RPMI7951 (cell line): ENCODE measurements at regions not wholly inside any gene's neighbourhood (a gene's known extent, or its start where the extent isn't known, plus 50 kb on each side); places are given as distances from the start of the nearest gene placed in this dataset.
"Not testable (repeated sequence)": the region's sequence is repeated elsewhere in the genome, so short reads cannot be mapped to it uniquely, and the experiment has no call there.

Experiments used
- DNase-seq: peaks from one replicate; pipeline ENCODE4 v3.0.0-alpha.2; 2012; ENCODE audit warnings: low read depth

DNA sequence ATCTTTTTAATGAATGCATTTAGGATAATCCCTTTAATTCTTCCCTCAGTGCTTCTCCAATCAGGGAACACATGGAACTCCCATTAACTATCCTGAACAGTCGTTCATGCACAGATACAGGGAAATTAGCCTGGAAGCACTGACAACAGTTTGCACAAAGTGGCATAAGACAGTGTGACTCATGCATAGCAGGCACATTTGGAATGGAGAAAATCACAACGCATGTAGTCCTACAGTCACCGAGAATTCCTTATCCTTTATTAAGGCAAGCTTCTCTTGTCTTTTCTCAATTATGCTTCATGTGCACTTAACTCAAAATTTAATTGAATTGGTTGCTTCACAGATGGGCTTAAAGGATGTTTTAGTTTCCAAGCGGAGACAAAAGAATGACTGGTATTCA, 155.0 kb upstream of the CRBN start:
- peak; percentile 4 for DNase-seq

DNA sequence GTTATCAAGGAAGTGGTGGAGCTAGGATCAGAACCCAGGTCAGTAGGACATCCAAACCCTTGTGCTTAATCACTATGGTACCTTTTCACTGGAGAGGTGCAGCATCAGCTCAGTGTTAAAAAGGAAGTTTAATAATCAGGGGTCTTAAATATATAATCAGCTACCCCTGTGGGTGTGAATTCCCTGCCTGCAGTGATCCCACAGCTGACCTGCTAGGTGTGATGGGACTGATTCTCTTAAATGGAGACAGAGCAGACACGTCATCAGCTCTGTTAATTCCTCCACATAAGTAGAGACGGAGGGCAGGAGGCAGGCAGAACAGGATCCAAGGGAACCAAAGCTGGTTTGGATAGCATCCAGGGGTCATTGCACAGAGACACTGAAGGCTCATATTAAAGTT, 154.1 kb upstream of the CRBN start:
- no peak for DNase-seq

DNA sequence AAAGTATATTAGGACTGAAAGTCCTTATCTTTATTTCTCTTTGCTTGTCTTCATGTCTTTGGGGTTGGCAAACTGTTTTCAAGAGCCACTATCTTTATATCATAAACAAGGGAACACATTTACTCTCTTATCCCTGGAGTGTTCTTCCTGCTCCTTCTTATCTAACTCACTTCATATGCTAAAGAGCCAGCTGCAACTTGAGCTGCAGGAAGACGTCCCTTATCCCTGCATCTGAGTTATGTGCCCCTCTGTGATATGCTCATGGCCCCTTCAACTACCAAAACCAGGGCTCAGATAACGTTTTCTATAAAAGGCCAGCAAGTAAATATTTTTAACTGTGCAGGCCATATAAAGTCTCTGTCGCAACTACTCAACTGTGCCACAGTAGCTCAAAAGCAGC, 137.0 kb upstream of the CRBN start:
- no peak for DNase-seq

DNA sequence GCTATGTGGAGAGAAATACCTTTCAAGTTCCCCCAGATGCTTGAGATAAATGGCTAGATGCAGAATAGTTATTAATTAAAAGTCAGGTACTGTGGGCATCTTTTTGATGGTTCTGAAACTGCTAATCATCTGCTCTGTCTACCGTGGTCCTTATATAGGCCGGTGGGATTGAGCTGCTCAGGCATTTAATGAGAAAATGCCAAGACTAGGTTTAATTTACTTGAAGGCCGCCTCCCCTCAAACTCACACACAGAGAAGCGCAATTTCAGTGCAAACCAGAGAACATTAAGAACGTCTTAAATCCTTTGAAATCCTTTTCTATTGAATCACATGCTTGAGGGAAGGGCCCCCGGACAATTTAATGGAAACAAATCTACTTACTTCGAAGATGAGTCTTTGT, 136.4 kb upstream of the CRBN start:
- no peak for DNase-seq

DNA sequence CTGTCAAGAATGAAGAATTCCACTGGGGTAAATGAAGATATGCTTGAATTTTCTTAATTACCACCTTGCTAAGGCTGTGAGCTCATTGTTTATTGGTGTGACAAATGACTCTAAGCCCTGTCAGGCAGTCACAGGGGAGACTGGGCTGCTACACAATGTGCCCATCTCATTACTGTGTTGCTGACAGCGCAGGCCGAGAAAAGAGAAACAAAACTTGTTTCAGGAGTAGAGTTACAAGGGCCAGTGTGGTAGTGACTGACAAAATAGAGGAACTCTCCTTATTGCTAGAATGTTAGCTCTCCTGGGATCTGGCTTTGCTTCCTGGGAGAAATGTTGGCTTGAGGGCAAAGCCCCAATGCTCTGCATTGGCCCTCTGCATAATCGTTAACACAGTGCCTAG, 130.4 kb upstream of the CRBN start:
- DNase-seq: no peak

DNA sequence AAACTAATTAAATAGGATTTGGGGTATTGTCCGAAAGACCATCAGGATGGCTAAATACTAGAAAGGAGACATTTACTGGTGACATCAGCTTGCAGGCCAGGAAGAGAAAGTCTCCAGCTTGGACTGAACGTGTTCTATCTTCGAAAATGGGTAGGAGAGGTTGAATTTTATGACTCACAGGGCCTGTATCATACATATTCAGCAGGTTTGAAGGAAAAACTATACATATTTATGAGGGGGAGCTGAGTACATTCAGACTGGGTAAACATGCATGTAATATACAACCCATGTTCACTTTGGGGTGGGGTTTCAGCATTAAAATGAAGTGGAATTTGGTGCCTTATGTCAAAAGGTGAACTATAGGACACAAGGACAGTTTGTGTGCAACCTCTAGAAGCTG, 129.3 kb upstream of the CRBN start:
- no peak for DNase-seq

DNA sequence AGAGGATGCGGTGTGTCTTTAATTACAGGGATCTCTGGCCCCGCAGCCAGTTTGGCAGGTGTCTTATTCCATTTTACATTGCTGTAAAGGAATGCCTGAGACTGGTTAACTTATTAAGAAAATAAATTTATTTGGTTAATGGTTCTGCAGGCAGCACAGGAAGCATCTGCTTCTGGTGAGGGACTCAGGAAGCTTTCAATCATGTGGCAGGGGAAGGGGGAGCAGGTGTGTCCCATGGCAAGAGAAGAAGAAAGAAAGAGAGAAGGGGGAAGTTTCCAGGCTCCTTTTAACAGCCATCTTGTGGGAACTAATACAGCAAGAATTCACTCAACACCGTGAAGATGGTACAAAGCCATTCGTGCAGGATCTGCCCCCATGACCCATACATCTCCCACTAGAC, 128.0 kb upstream of the CRBN start:
- no peak for DNase-seq

DNA sequence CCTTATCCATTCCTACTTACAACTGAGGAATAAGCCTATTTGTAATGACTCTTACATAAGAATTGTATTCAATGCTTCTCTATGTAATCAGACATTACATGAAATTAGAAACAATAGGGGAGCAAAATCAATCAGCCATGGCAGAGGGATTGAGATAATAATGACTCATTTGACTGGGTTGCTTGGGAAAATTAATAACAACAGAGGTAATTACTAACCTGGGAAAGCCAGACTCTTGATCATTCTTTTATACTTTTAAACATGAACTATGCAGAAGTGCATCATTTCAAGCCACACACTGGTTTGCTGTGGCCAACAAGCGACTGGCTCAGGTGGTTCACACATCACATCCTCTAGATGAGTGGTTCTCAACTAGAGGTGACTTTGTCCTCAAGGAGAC, 126.3 kb upstream of the CRBN start:
- DNase-seq: no peak

DNA sequence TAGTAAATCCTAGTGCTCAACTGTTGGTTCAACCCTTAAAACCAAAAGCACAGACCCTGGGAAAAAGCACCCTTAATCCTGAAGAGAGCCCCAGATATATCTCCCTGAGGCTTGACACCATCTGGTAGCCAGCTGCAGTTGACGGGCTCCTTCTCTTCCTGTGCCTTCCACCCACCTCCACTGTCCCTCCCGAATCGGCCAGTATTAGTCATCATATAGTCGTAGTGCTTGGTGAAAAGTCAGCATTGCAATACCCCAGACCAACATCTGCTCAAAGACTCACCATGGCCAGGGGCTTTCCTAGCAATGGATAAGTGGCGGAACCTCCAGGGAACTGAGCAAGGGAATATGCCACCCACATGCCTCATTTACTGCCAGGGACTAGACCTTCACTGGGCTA, 125.6 kb upstream of the CRBN start:
- peak; percentile 86 for DNase-seq

DNA sequence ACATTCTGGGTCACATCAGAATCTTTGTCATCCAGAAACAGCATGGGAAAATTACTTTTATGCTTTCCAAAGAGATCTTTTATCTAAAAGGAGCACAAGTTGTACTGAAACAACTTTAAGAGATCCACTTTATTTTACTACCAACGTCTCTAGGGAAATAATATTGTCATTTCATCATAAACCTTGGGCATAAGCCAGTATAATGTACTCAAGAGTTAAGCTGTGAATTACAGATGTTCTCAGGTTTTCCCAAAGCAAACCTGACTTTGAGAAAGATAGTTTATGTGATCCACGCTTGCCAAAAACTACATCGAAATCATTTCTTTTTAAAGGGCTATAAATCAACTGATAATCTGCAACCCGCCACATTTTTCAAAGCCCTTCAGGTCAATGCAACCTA, 124.1 kb upstream of the CRBN start:
- DNase-seq: no peak

DNA sequence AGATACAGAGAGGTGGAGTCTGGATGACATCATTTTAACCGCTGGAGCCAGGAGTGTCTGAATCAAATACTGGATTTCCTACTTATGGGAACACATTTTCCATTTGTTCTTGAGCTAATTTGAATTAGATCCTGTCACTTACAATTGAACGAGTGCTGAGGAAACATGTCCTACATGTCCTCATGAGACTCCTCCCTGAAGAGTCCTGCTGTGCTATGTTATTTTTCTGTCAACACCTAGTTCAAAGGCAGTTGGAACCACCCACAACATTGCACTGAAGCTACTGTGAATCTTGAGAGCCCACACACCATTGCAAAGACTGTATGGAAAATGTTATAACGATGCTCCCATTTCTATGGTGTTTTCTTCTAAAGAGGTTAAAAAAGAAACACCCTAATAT, 123.5 kb upstream of the CRBN start:
- no peak for DNase-seq

DNA sequence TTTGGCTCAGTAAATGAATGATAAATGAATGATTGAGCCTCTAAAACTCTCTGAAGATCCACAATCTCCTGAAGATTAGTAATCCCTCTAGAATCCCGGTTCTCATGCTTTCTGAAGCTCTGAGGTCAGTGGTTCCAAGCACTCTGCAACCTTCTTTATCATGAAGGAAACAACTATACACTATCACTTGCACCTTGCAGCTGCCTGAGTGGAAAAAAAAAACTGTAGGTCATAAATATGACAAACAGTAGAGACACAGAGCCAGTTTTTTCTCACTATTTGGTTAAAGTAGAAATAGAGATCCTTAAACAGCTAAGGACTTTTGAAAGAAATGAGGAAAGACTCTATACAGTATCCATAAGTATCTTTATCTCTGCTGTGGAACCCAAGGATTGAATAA, 122.0 kb upstream of the CRBN start:
- DNase-seq: no peak

DNA sequence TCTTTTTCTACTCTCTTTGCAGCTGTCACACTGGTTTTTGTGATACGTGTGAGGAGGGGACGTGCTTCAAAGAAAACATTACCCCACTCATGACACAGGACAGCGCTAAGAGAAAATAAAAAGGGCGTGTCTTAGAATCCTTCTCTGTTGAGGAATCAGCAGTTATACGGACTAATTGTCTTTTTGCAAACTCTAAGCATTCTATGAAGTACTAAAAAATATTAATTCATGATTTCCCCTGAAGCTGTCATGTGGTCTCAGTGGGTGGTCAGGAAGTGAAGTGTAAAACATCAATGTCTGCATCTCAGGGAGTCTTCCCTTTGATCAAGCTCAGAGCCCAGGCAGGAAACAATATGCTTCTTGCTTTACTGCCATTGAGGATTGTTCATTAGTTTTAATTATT, 117.5 kb upstream of the CRBN start:
- DNase-seq: no peak

DNA sequence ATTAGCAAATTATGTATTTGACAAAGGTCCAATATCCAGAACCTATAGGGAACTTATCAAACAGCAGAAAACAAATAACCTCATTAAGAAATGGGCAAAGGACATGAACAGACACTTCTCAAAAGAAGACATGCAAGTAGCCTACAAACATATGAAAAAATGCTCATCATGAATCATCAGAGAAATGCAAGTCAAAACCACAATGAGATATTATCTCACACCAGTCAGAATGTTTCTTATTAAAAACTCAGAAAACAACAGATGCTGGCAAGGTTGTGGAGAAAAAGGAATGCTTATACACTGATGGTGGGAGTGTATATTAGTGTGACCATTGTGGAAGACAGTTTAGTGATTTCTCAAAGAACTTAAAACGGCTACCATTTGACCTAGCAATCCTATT, 116.1 kb upstream of the CRBN start:
- peak; percentile 67 for DNase-seq

DNA sequence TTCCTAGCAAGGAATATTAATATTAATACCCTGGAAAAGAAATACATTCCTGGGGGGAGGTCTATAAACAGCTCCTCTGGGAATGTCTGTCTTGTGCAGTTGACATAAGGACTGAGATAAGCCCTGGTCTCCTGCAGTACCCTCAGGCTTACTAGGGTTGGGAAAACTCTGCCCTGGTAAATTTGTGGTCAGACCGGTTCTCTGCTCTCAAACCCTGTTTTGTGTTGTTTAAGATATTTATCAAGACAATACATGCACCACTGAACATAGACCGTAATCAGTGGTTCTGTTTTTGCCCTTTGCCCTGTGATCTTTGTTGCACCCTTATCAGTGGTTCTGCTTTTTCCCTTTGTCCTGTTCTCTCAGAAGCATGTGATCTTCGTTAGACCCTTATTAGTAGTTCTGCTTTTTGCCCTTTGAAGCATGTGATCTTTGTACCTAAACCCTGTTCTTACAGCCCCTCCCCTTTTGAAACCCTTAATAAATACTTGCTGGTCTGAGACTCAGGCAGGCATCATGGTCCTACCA, 112.3 kb upstream of the CRBN start:
- not testable (repeated sequence) for DNase-seq

DNA sequence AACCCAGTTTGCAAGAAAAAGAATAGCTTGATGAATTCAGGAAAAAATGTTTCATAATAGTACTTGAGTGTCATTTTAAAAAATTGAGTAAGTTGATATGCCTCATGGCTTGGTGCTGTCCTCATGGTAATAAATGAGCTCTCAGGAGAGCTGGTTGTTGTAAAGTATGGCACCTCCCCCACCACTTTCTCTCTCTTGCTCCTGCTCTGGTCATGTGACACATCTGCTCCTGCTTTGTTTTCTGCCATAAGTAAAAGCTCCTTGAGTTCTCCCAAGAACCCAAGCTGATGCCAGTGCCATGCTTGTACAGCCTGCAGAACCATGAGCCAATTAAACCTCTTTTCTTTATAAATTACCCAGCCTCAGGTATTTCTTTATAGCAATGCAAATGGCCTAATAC, 108.8 kb upstream of the CRBN start:
- DNase-seq: no peak

DNA sequence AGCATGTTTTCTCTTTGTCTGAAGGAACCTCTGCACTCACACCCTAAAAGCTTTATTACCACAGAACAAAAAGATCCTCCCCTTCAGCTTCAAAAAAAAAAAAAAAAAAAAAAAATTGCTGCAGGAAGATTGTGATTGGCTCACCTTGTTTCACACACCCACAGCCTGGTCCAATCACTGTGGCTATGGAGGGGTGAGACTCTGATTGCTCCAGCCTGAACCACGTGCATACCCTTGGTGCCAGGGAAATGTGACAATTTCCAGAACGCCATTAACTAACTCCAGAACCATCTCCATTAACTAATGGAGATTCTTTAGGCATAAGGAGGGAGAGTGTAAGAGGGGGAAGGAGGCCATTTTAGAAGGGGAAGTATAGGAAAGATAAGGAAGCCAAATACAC, 106.5 kb upstream of the CRBN start:
- no peak for DNase-seq

DNA sequence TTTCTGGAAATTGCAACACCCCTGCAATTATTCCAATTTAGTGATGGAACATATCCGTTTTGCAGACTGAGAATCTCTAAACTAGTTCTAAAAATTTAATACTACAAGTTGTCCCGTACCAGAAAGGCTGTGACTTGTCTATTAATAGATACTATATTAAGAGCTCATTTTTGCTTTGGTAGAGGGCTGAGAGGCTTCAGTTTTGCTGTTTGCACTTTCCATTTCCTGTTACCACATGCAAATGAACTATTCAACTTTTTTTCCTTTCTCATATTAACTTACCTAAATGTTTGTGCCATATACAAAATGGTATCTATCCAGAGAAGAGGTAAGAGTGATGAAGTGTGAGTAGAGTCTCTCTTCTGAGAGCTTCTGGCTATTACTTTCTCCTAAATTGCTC, 101.5 kb upstream of the CRBN start:
- DNase-seq: no peak

DNA sequence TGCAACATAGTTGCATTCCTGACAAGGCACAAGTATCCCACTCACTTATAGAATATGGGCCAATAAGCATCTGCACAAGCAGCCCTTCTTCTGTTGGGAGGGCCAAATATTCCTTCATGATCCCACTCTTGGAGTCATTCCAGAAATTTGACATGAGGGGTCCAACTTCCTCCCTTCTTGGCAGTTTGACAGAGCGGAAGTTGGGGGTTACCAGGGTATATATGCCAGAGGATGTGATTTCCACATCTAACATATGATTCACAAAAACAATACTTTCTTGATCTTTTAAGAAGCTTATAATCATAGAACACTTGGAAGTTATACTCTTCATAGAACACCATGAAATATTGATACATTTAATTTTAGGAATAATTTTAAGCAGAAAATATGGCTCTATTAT, 100.9 kb upstream of the CRBN start:
- DNase-seq: no peak

DNA sequence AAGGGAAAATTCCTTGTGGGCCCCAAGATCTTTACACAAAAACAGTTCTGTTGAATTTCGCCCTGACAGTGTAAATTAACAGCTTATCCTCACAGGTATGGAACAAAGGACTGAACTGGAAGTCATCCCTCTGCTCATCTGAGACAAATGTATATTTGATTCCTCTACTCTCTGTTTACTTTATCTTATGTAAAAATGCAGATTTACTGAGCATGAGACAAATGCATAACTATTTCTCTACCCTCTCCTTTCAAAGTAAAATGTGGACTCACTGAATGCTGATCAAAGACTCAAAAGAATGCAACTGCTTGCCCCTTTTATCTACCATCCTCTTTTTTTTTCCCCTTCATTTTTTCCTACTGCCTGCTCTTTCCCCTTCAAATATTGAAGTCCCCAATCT, 98.6 kb upstream of the CRBN start:
- no peak for DNase-seq

DNA sequence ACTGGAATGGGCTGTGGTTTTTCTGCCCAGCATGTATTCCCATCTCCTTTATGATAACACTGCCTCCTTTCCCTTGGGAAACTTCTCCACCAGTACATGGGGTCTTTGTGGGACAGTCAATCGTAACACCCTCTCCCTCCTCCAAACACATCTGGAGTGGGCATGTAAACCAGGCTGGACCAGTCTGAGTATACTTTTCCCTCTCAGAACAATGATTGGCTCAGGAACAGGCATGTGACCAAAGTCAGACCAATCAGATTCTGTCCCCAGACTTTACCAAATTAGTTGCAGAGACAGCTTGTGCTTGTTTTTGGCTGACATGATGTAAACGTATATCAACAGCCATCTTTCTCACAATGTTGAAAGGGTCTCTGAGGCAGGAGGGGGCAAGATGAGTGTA, 97.1 kb upstream of the CRBN start:
- no peak for DNase-seq

DNA sequence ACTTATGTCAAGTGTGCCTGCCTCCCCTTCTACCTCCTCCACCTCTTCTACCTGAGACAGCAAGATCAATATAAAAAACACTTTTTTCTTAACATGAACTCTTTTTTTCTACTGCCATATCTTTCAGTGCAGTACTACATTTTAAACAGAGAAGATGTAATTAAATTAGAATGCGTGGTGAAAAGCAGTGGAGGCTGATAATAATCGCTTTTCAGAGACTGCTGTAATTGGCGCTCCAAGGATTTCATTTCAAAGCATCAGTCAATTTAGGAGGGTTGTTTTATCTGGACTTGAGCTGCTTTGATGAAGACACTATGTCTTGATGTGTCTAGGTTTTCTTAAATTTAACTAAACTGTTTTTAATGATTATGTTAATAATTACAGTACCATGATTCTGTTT, 85.3 kb upstream of the CRBN start:
- DNase-seq: no peak

DNA sequence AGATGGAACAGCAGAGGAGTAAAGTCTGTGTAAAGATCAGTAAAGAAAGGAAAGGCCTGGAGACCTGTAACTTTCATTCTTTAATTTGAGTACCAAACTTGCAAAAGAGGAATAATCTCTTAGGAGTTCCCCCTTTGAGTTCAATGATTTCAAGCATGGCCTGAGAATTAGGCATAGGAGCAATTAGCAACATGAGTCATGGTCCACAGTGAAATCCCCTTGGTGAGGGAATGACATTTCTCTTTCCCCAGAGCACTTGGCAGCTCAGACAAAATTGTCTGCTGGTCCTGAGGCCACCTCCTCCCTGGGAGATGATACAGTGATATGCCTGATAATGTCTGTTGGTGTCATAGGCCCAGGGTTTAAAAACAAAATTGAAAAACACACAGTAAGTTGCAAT, 81.4 kb upstream of the CRBN start:
- DNase-seq: peak; percentile 49

DNA sequence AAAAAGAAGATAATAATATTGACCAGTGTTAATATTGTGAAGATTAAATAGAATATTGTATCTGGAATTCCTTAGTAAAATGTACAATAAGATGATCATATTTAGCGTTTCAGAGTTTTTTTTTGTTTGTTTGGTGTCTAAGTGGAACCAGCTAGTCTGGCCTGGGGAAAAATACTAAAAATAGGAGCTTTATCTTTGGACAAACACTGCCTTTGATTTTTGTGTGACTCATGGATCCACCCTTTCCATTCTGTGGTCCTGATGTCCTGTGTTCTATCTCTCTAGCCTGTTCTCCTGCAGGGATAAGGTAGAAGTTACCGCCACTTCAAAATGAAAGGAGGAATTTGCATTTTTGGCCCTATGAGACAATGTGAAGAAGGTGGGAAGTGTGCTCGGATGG, 79.7 kb upstream of the CRBN start:
- DNase-seq: peak; percentile 58

DNA sequence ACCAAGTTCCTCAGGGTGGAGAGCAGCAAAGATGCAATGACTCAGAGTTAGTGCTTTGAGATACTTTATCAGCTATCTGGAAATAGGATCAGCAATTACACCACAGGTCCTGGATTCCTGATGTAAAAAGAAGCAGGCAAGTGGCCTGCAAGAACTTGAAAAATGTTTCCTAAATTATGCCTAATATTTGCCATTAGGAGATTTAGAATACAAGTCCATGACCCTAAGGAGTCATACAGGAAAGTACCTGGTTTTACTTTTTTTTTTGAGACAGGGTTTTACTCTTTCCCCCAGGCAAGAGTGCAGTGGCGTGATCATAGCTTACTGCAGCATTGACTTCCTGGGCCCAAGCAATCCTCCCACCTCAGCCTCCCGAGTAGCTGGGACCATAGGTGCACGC, 78.8 kb upstream of the CRBN start:
- DNase-seq: peak; percentile 26
